Ishikawa (cell line): ENCODE measurements at regions not wholly inside any gene's neighbourhood (a gene's known extent, or its start where the extent isn't known, plus 50 kb on each side); places are given as distances from the start of the nearest gene placed in this dataset.

ENCODE experiments used
- CREB1 ChIP-seq: IDR thresholded peaks from 2 replicates; pipeline ENCODE4 v1.6.1; 2012; ENCODE audit warnings: low read depth
- EGR1 ChIP-seq: IDR thresholded peaks from 2 replicates; pipeline ENCODE4 v1.6.1; 2012
- EP300 ChIP-seq: IDR thresholded peaks from 2 replicates; pipeline ENCODE4 v1.6.1; 2012; ENCODE audit warnings: borderline replicate concordance
- FOXM1 ChIP-seq: IDR thresholded peaks from 2 replicates; pipeline ENCODE4 v1.6.1; 2012; ENCODE audit warnings: low read depth, borderline replicate concordance
- MAX ChIP-seq: IDR thresholded peaks from 2 replicates; pipeline ENCODE4 v1.6.1; 2012
- REST ChIP-seq: IDR thresholded peaks from 2 replicates; pipeline ENCODE4 v1.6.1; 2012; ENCODE audit warnings: low read depth, mild to moderate bottlenecking
- TCF12 ChIP-seq: IDR thresholded peaks from 2 replicates; pipeline ENCODE4 v1.6.1; 2012; ENCODE audit warnings: low read depth

- TF ChIP-seq REST (no peak), EP300 (no peak), CREB1 (no peak), MAX (no peak), TCF12 (no peak), EGR1 (no peak), FOXM1 (no peak)
Observed at GRCh38 chr4:28225689-28226353, 1365.2 kb downstream of the STIM2 start.
